ENCODE measurements at regions not wholly inside any gene's neighbourhood (a gene's known extent, or its start where the extent isn't known, plus 50 kb on each side); places are given as distances from the start of the nearest gene placed in this dataset.

DNA sequence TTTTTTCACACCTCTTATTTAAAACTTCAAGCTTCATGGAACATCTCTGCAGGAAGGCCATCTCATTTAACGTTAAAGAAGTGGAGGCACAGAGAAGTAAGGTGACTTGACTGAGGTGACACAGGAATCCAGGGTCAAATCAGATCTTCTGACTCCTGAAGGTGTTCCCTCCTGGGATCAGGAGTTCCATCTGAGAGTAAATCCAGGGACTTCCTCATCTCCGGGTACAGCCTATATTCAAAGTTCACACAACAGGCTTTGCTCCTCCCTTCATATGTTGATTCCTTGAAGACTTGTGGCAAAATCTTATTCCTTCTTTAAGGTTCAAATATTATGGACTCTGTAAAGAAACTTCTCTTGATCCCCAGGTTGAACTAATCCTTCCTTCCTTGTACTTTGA lies 313.1 kb upstream of the CLINT1 start:
- no peak for TF ChIP-seq CTCF (IDR thresholded peaks at IDR 0.05; ENCODE audit: borderline replicate concordance, extremely low read depth, low read length, poor library complexity, severe bottlenecking)
- no peak for TF ChIP-seq EZH2 (IDR thresholded peaks at IDR 0.05; ENCODE audit: borderline replicate concordance, low read depth, low read length, severe bottlenecking)
